ENCODE measurements at regions not wholly inside any gene's neighbourhood (a gene's known extent, or its start where the extent isn't known, plus 50 kb on each side); places are given as distances from the start of the nearest gene placed in this dataset.

- no peak for DNase-seq (ENCODE audit: low read depth)
These were observed 70.1 kb upstream of the FAM204A start for GRCh38 chr10:118412132-118412760.

GRCh38 chr10:118409295-118409694 lies 67.2 kb upstream of the FAM204A start:
- DNase-seq (ENCODE audit: low read depth): no peak

- DNase-seq (ENCODE audit: low read depth): no peak
These were observed 66.1 kb upstream of the FAM204A start for GRCh38 chr10:118408181-118408580.

- no peak for DNase-seq (ENCODE audit: low read depth)
These were observed 65.7 kb upstream of the FAM204A start for GRCh38 chr10:118407777-118408176.

GRCh38 chr10:118407026-118407425 lies 64.9 kb upstream of the FAM204A start:
- no peak for DNase-seq (ENCODE audit: low read depth)

GRCh38 chr10:118405928-118406327 lies 63.8 kb upstream of the FAM204A start:
- no peak for DNase-seq (ENCODE audit: low read depth)

GRCh38 chr10:118403967-118404366 lies 61.8 kb upstream of the FAM204A start:
- no peak for DNase-seq (ENCODE audit: low read depth)

- no peak for DNase-seq (ENCODE audit: low read depth)
These were observed 59.6 kb upstream of the FAM204A start for GRCh38 chr10:118401708-118402193.

GRCh38 chr10:118397391-118397790 lies 55.3 kb upstream of the FAM204A start:
- no peak for DNase-seq (ENCODE audit: low read depth)

GRCh38 chr10:118395947-118396346 lies 53.8 kb upstream of the FAM204A start:
- DNase-seq (ENCODE audit: low read depth): no peak

- no peak for DNase-seq (ENCODE audit: low read depth)
These were observed 52.4 kb upstream of the FAM204A start for GRCh38 chr10:118394301-118395200.

GRCh38 chr10:118392761-118393160 lies 50.6 kb upstream of the FAM204A start:
- no peak for DNase-seq (ENCODE audit: low read depth)

Measured in HS-5 (cell line).